H1 (cell line): ENCODE measurements at regions not wholly inside any gene's neighbourhood (a gene's known extent, or its start where the extent isn't known, plus 50 kb on each side); places are given as distances from the start of the nearest gene placed in this dataset.

ENCODE experiments used
- CBX8 ChIP-seq: fragments of 300-800, 300-1000 bp; sonication (generic); IDR thresholded peaks from 2 replicates; pipeline ENCODE4 v1.7.1; 2016; ENCODE audit warnings: low read depth, low read length, borderline replicate concordance
- TAF1 ChIP-seq: IDR thresholded peaks from 2 replicates; pipeline ENCODE4 v1.6.1; 2011; ENCODE audit warnings: mild to moderate bottlenecking, low read depth, low read length
- TF ChIP-seq, protein P1 (sequence below), 3 experiments: IDR thresholded peaks; 1 replicate in 2 of 3; 2 replicates in 1 of 3; pipeline versions ENCODE4 v1.5.1 to v1.6.1; 2011; ENCODE audit warnings: low read length in 3 of 3, mild to moderate bottlenecking in 3 of 3, inconsistent platforms in 2 of 3, low read depth in 1 of 3, moderate library complexity in 1 of 3; ENCODE audit not compliant: insufficient read depth in 1 of 3; ENCODE audit errors: control extremely low read depth in 1 of 3

DNA sequence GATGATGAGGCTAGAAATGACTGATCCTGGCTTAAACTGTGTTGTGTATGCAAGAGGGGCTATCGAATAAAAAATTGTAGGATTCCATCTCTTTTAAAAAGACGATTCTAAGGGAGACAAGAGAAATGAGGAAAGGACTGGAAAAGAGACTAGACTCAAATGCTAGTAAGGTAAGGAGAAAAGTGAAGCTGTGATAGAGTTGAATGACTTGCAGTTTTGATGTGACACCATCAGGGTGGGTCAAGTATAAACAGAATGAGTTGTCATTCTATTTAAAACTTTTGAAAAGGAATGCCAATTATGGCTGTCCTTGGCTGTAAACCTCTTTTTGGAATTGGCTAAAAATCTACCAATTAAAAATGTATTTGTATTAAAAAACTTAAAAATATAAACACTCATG is 184.5 kb upstream of the PHF14 start (continued):
- TF ChIP-seq TAF1 (no peak), CBX8 (no peak)
- TF ChIP-seq, protein P1, sequence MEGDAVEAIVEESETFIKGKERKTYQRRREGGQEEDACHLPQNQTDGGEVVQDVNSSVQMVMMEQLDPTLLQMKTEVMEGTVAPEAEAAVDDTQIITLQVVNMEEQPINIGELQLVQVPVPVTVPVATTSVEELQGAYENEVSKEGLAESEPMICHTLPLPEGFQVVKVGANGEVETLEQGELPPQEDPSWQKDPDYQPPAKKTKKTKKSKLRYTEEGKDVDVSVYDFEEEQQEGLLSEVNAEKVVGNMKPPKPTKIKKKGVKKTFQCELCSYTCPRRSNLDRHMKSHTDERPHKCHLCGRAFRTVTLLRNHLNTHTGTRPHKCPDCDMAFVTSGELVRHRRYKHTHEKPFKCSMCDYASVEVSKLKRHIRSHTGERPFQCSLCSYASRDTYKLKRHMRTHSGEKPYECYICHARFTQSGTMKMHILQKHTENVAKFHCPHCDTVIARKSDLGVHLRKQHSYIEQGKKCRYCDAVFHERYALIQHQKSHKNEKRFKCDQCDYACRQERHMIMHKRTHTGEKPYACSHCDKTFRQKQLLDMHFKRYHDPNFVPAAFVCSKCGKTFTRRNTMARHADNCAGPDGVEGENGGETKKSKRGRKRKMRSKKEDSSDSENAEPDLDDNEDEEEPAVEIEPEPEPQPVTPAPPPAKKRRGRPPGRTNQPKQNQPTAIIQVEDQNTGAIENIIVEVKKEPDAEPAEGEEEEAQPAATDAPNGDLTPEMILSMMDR (IDR thresholded peaks at IDR 0.05; ENCODE audit: control extremely low read depth in 1 of 3, insufficient read depth in 1 of 3, low read depth in 1 of 3, low read length in 3 of 3): no peak
